ENCODE measurements at regions not wholly inside any gene's neighbourhood (a gene's known extent, or its start where the extent isn't known, plus 50 kb on each side); places are given as distances from the start of the nearest gene placed in this dataset.

GRCh38 chr2:12105180-12105579 lies 358.7 kb downstream of the LPIN1 start:
- Mint-ChIP-seq H3K4me1 (ENCODE audit: low read depth) (peaks cover 28% of the 10 kb centered on the region), H3K27ac (peak overlapping the region; percentile 56; the same call in 1 of the 2 replicates), H3K4me3 (no peak overlapping the region), H3K36me3 (ENCODE audit: low read depth) (no peaks in the 10 kb centered on the region), H3K9me3 (no peaks in the 10 kb centered on the region), H3K27me3 (ENCODE audit: insufficient read depth) (peaks cover 2% of the 10 kb centered on the region)
- no peak for TF ChIP-seq CTCF (IDR thresholded peaks at IDR 0.05)
- DNase-seq = no peak

DNA sequence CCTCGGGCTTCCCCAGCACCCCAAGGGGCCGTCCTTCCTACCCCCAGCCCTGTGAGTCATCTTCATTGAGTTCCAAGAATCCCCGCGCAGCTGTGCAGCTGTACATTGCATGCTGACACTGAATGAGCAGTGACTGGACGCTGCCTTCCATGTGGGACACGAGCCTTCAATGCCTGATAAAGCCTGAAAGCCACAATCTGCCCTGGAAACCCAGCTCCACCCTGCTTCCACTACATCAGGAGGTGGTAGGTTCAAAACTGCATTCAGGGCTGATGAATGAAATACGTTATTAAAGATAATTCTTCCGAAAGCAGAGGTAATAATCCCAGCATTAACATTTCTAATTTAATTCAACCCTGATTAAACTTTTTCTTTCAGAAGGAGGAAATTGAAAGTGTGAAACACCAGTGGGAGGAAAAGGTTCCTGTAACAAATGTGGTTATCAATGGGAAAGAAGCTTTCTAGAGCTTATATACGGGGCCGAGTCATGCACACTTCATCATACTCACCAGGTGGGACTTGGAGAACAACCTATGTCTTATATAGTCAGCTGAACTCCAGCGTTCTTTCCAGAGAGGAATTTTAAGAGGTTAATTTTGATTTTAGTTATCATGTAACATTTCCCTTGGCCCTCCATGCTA lies 360.1 kb downstream of the LPIN1 start:
- Mint-ChIP-seq H3K4me1 (ENCODE audit: low read depth) (peaks cover 28% of the 10 kb centered on the region), H3K27me3 (ENCODE audit: insufficient read depth) (peaks cover 2% of the 10 kb centered on the region), H3K36me3 (ENCODE audit: low read depth) (no peaks in the 10 kb centered on the region), H3K27ac (peak overlapping the region; percentile 56), H3K4me3 (peak overlapping the region; percentile 73), H3K9me3 (no peaks in the 10 kb centered on the region)
- peak; percentile 97 for DNase-seq
- TF ChIP-seq CTCF (IDR thresholded peaks at IDR 0.05) = no peak

- Mint-ChIP-seq H3K27ac (no peak overlapping the region), H3K27me3 (ENCODE audit: insufficient read depth) (peaks cover 2% of the 10 kb centered on the region), H3K36me3 (ENCODE audit: low read depth) (no peaks in the 10 kb centered on the region), H3K4me1 (ENCODE audit: low read depth) (peaks cover 28% of the 10 kb centered on the region), H3K9me3 (no peaks in the 10 kb centered on the region), H3K4me3 (no peak overlapping the region)
- no peak for TF ChIP-seq CTCF (IDR thresholded peaks at IDR 0.05)
- no peak for DNase-seq
These were observed 360.9 kb downstream of the LPIN1 start for GRCh38 chr2:12107321-12107720.

DNA sequence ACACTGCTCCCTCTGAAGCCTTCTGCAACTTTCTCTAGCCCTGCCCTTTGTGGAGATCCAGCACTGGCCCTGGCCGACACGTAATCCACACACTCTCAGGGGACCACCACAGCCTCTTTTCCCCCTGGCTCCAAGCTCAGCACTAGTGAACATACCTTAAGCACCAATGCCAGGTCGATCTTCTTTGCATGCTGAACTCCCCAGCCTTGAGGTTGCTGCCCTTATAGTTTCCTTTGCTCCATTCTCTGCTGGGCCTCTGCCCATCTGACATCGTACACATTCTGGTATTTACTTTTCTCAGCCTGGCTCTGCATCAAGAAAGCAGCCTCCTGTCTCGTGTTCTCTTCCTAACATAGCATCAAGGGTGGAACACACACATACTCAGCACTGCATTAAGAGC lies 361.5 kb downstream of the LPIN1 start:
- Mint-ChIP-seq H3K4me3 (no peak overlapping the region), H3K36me3 (ENCODE audit: low read depth) (no peaks in the 10 kb centered on the region), H3K9me3 (no peaks in the 10 kb centered on the region), H3K4me1 (ENCODE audit: low read depth) (peaks cover 28% of the 10 kb centered on the region), H3K27me3 (ENCODE audit: insufficient read depth) (peaks cover 2% of the 10 kb centered on the region), H3K27ac (no peak overlapping the region)
- no peak for DNase-seq
- TF ChIP-seq CTCF (IDR thresholded peaks at IDR 0.05) = no peak

DNA sequence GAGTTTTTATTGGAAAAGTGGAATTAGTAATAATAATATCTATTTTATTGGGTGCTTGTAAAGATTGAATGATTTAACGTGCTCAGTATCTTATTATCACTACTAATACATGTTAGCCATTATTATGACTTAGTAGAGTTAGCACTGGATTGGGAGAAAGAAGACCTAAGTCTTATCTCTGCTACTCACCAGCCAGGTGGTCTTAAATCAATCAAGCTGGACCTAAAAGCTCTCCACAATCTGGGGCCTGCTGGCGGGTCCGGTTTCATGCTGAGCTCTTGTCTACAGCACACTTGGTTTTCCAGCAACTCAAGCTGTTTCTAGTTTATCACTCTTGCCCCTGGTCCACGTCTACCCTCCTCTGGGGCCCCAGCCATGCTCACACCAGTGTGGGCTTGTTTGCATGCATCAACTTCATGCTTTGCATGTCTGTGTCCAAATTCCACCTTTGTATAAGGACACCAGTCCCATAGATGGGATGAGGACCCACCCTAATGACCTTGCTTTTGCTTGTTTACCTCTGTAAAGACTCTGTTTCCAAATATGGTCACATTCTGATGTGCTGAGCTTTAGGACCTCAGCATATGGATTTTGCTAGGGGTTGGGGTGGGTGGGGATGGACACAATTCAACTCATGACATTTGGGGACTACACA lies 363.1 kb downstream of the LPIN1 start:
- DNase-seq = no peak
- Mint-ChIP-seq H3K4me1 (ENCODE audit: low read depth) (peaks cover 28% of the 10 kb centered on the region), H3K4me3 (no peak overlapping the region), H3K27ac (no peak overlapping the region), H3K9me3 (no peaks in the 10 kb centered on the region), H3K36me3 (ENCODE audit: low read depth) (no peaks in the 10 kb centered on the region), H3K27me3 (ENCODE audit: insufficient read depth) (peaks cover 2% of the 10 kb centered on the region)
- TF ChIP-seq CTCF (IDR thresholded peaks at IDR 0.05) = no peak

Data from HFFc6 (cell line).